OCI-LY3 (cell line): ENCODE measurements at regions not wholly inside any gene's neighbourhood (a gene's known extent, or its start where the extent isn't known, plus 50 kb on each side); places are given as distances from the start of the nearest gene placed in this dataset.

Experiments used
- EZH2phosphoT487 ChIP-seq: fragments of 200-600 bp; shearing (Covaris generic); IDR thresholded peaks from 2 replicates; pipeline ENCODE4 v1.6.1; 2018; ENCODE audit warnings: antibody characterized with exemption, mixed run types, low read depth
- TF ChIP-seq, protein P1 (sequence below): fragments of 200-600, 300-600 bp; sonication (generic); IDR thresholded peaks from 2 replicates; pipeline ENCODE4 v1.5.1; 2014; ENCODE audit warnings: antibody characterized with exemption, low read length, low read depth

- TF ChIP-seq, protein P1, sequence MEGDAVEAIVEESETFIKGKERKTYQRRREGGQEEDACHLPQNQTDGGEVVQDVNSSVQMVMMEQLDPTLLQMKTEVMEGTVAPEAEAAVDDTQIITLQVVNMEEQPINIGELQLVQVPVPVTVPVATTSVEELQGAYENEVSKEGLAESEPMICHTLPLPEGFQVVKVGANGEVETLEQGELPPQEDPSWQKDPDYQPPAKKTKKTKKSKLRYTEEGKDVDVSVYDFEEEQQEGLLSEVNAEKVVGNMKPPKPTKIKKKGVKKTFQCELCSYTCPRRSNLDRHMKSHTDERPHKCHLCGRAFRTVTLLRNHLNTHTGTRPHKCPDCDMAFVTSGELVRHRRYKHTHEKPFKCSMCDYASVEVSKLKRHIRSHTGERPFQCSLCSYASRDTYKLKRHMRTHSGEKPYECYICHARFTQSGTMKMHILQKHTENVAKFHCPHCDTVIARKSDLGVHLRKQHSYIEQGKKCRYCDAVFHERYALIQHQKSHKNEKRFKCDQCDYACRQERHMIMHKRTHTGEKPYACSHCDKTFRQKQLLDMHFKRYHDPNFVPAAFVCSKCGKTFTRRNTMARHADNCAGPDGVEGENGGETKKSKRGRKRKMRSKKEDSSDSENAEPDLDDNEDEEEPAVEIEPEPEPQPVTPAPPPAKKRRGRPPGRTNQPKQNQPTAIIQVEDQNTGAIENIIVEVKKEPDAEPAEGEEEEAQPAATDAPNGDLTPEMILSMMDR = no peak
- TF ChIP-seq EZH2phosphoT487 = no peak
Measured at GRCh38 chr2:145207884-145208283, 688.0 kb upstream of the ZEB2 start.
